ENCODE measurements at regions not wholly inside any gene's neighbourhood (a gene's known extent, or its start where the extent isn't known, plus 50 kb on each side); places are given as distances from the start of the nearest gene placed in this dataset.

DNA sequence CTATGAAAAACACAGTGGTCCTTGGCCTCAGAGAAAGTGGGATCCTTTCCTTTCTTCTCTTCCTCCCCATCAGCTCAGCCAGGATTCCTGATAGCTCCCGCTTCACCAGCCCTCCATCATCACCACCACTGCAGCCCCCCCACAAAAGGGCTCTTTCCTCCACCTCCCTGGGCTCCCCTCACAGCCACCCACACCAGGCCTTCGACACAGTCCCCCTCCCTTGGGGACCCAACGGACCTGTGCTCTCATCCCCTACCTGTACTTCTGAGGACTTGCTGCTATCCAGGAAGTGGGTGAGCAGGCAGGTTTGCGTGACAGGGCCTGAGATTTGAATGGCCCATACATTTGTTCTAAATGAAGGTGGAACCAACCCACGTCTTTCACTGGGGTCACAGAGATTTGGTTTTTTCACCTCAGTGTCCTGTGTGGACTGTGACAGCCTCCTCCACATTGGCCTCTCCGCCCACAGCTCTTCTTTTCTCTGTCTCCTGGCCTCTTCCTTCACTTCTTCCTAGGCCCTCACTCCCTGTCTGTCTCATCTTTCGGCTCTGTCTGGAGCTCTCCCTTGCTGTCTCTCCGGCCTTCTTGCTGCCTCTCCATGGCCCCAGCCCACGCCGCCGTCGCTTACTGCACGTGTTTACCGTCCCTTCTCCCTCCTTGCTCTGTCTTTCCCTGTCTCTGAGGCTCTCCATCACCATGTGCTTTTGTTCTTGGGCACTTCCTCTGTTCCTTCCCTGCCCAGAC is 238.6 kb downstream of the FOXD2 start:
- no peak for TF ChIP-seq CTCF (conservative IDR thresholded peaks at IDR 0.05; ENCODE audit: low read depth in 2 of 2)
- TF ChIP-seq EZH2phosphoT487 (IDR thresholded peaks at IDR 0.05; ENCODE audit: unreplicated experiment), result no peak
- no peak for TF ChIP-seq POLR2AphosphoS5 (IDR thresholded peaks at IDR 0.05; ENCODE audit: low read depth)
- TF ChIP-seq REST (IDR thresholded peaks at IDR 0.05; ENCODE audit: unreplicated experiment), result no peak
- TF ChIP-seq EZH2 (IDR thresholded peaks at IDR 0.05; ENCODE audit: low read depth, unreplicated experiment), result no peak
